HG02852 (cell line): ENCODE measurements at regions not wholly inside any gene's neighbourhood (a gene's known extent, or its start where the extent isn't known, plus 50 kb on each side); places are given as distances from the start of the nearest gene placed in this dataset.
"Not testable (repeated sequence)": the region's sequence is repeated elsewhere in the genome, so short reads cannot be mapped to it uniquely, and the experiment has no call there.

Experiments used
- ATAC-seq: cut with Tn5 transposase; IDR thresholded peaks from one replicate; pipeline ENCODE4 v1.9.1; 2021; ENCODE audit warnings: mild to moderate bottlenecking, moderate library complexity; ENCODE audit not compliant: unreplicated experiment

GRCh38 chr3:152148579-152148978 is 120.2 kb upstream of the MBNL1 start:
- ATAC-seq, result no peak

GRCh38 chr3:152149832-152150231 is 118.9 kb upstream of the MBNL1 start:
- no peak for ATAC-seq

GRCh38 chr3:152151216-152151876 is 117.4 kb upstream of the MBNL1 start:
- peak; percentile 86 for ATAC-seq

GRCh38 chr3:152151877-152152765 is 116.6 kb upstream of the MBNL1 start:
- ATAC-seq, result not testable (repeated sequence)

- not testable (repeated sequence) for ATAC-seq
These were observed 115.6 kb upstream of the MBNL1 start for GRCh38 chr3:152153115-152153514.

- ATAC-seq, result no peak
These were observed 113.3 kb upstream of the MBNL1 start for GRCh38 chr3:152155246-152156020.

GRCh38 chr3:152156880-152157279 is 111.8 kb upstream of the MBNL1 start:
- peak; percentile 62 for ATAC-seq

GRCh38 chr3:152157337-152157736 is 111.4 kb upstream of the MBNL1 start:
- ATAC-seq, result no peak

- ATAC-seq, result no peak
These were observed 109.4 kb upstream of the MBNL1 start for GRCh38 chr3:152159328-152159727.

GRCh38 chr3:152160350-152161011 is 108.2 kb upstream of the MBNL1 start:
- peak; percentile 45 for ATAC-seq

GRCh38 chr3:152172460-152172859 is 96.3 kb upstream of the MBNL1 start:
- ATAC-seq, result no peak

- no peak for ATAC-seq
These were observed 95.1 kb upstream of the MBNL1 start for GRCh38 chr3:152173627-152174026.

GRCh38 chr3:152174876-152175527 is 93.7 kb upstream of the MBNL1 start:
- no peak for ATAC-seq

GRCh38 chr3:152175528-152175889 is 93.2 kb upstream of the MBNL1 start:
- ATAC-seq, result no peak

- ATAC-seq, result no peak
These were observed 92.5 kb upstream of the MBNL1 start for GRCh38 chr3:152176241-152176640.

GRCh38 chr3:152176998-152177397 is 91.7 kb upstream of the MBNL1 start:
- ATAC-seq, result no peak

GRCh38 chr3:152177757-152178156 is 91.0 kb upstream of the MBNL1 start:
- ATAC-seq, result peak; percentile 90

- peak; percentile 66 for ATAC-seq
These were observed 85.3 kb upstream of the MBNL1 start for GRCh38 chr3:152183473-152183872.

- ATAC-seq, result no peak
These were observed 83.6 kb upstream of the MBNL1 start for GRCh38 chr3:152184971-152185686.
